H9 (cell line): ENCODE measurements at regions not wholly inside any gene's neighbourhood (a gene's known extent, or its start where the extent isn't known, plus 50 kb on each side); places are given as distances from the start of the nearest gene placed in this dataset.

Experiments used
- DNase-seq: peaks from one replicate; pipeline ENCODE4 v3.0.0-alpha.2; 2017
- H2AFZ ChIP-seq: one replicate; pipeline ENCODE4 v1.6.1; 2013; ENCODE audit warnings: mild to moderate bottlenecking, low read length, control low read depth, moderate library complexity
- H2AK5ac ChIP-seq: 2 replicates; pipeline ENCODE4 v1.6.1; 2013; ENCODE audit warnings: low read length, control low read depth, mixed read lengths; ENCODE audit not compliant: insufficient read length
- H2BK120ac ChIP-seq: one replicate; pipeline ENCODE4 v1.6.1; 2013; ENCODE audit warnings: low read depth, mild to moderate bottlenecking, low read length, control low read depth, inconsistent platforms; ENCODE audit not compliant: poor library complexity, severe bottlenecking
- H2BK12ac ChIP-seq: 2 replicates; pipeline ENCODE4 v1.6.1; 2013; ENCODE audit warnings: low read length, control low read depth, mixed read lengths, low read depth; ENCODE audit not compliant: insufficient read length
- H2BK15ac ChIP-seq: 2 replicates; pipeline ENCODE4 v1.6.1; 2013; ENCODE audit warnings: low read depth, low read length, control low read depth
- H2BK20ac ChIP-seq: one replicate; pipeline ENCODE4 v1.6.1; 2013; ENCODE audit warnings: low read depth, mild to moderate bottlenecking, low read length, control low read depth, inconsistent platforms; ENCODE audit not compliant: poor library complexity, severe bottlenecking
- H2BK5ac ChIP-seq: 2 replicates; pipeline ENCODE4 v1.6.1; 2013; ENCODE audit warnings: low read length, control low read depth, mixed read lengths; ENCODE audit not compliant: insufficient read length
- H3K14ac ChIP-seq: 2 replicates; pipeline ENCODE4 v1.6.1; 2013; ENCODE audit warnings: low read length, control low read depth; ENCODE audit not compliant: insufficient read depth
- H3K18ac ChIP-seq: 2 replicates; pipeline ENCODE4 v1.6.1; 2013; ENCODE audit warnings: low read depth, mild to moderate bottlenecking, mixed read lengths, low read length, control low read depth; ENCODE audit not compliant: insufficient read length
- H3K23ac ChIP-seq: 2 replicates; pipeline ENCODE4 v1.6.1; 2013; ENCODE audit warnings: low read length, control low read depth, mixed read lengths, low read depth; ENCODE audit not compliant: insufficient read length
- H3K23me2 ChIP-seq: 2 replicates; pipeline ENCODE4 v1.6.1; 2013; ENCODE audit warnings: low read depth, mild to moderate bottlenecking, mixed read lengths, low read length, control low read depth; ENCODE audit not compliant: insufficient read length, poor library complexity, severe bottlenecking
- H3K27ac ChIP-seq: 2 replicates; pipeline ENCODE4 v1.5.1; 2013; ENCODE audit warnings: low read length, control low read depth, mixed read lengths, low read depth; ENCODE audit not compliant: insufficient read length
- H3K27me3 ChIP-seq: 2 replicates; pipeline ENCODE4 v1.6.1; 2013; ENCODE audit warnings: low read length, control low read depth, inconsistent platforms; ENCODE audit not compliant: insufficient read depth
- H3K4ac ChIP-seq: 2 replicates; pipeline ENCODE4 v1.6.1; 2013; ENCODE audit warnings: low read depth, mild to moderate bottlenecking, control low read depth, inconsistent platforms, low read length, moderate library complexity
- H3K4me1 ChIP-seq: 2 replicates; pipeline ENCODE4 v1.6.1; 2013; ENCODE audit warnings: low read length, control low read depth, inconsistent platforms; ENCODE audit not compliant: insufficient read depth
- H3K4me2 ChIP-seq: 2 replicates; pipeline ENCODE4 v1.6.1; 2013; ENCODE audit warnings: low read length, control low read depth, mixed read lengths; ENCODE audit not compliant: insufficient read length, insufficient read depth
- H3K56ac ChIP-seq: 2 replicates; pipeline ENCODE4 v1.6.1; 2013; ENCODE audit warnings: low read depth, mild to moderate bottlenecking, mixed read lengths, low read length, control low read depth; ENCODE audit not compliant: insufficient read length
- H3K79me1 ChIP-seq: 2 replicates; pipeline ENCODE4 v1.6.1; 2013; ENCODE audit warnings: low read depth, mild to moderate bottlenecking, moderate library complexity, low read length, control low read depth, inconsistent platforms; ENCODE audit not compliant: insufficient read depth, poor library complexity, severe bottlenecking
- H3K79me2 ChIP-seq: 2 replicates; pipeline ENCODE4 v1.6.1; 2013; ENCODE audit warnings: low read length, control low read depth, inconsistent platforms; ENCODE audit not compliant: insufficient read depth
- H3K9ac ChIP-seq: 2 replicates; pipeline ENCODE4 v1.6.1; 2013; ENCODE audit warnings: low read length, control low read depth, mixed read lengths; ENCODE audit not compliant: insufficient read length; ENCODE audit errors: extremely low read depth
- H3K9me3 ChIP-seq: one replicate; pipeline ENCODE4 v1.6.1; 2013; ENCODE audit warnings: low read depth, low read length, inconsistent platforms; ENCODE audit not compliant: control insufficient read depth
- H3T11ph ChIP-seq: one replicate; pipeline ENCODE4 v1.6.1; 2013; ENCODE audit warnings: mild to moderate bottlenecking, low read length, control low read depth, inconsistent platforms
- H4K20me1 ChIP-seq: one replicate; pipeline ENCODE4 v1.6.1; 2013; ENCODE audit not compliant: control insufficient read depth, insufficient read length, insufficient read depth
- H4K5ac ChIP-seq: 2 replicates; pipeline ENCODE4 v1.6.1; 2013; ENCODE audit warnings: low read depth, mild to moderate bottlenecking, mixed read lengths, low read length, control low read depth; ENCODE audit not compliant: insufficient read length
- H4K8ac ChIP-seq: replicated peaks from 2 replicates; pipeline ENCODE4 v1.6.1; 2013; ENCODE audit warnings: low read length, control low read depth, mixed read lengths, low read depth; ENCODE audit not compliant: insufficient read length
- H4K91ac ChIP-seq: 2 replicates; pipeline ENCODE4 v1.6.1; 2013; ENCODE audit warnings: low read depth, mild to moderate bottlenecking, moderate library complexity, mixed read lengths, low read length, control low read depth; ENCODE audit not compliant: insufficient read length
- H3K27ac Mint-ChIP-seq, 3 experiments: 2 replicates in 2 of 3; 3 replicates in 1 of 3; pipeline ENCODE4 v1.8.0; 2020 to 2021; ENCODE audit warnings: mixed read lengths in 3 of 3, mild to moderate bottlenecking in 1 of 3, moderate library complexity in 1 of 3
- H3K27me3 Mint-ChIP-seq: 2 replicates; pipeline ENCODE4 v1.8.0; 2021; ENCODE audit warnings: low read depth, mild to moderate bottlenecking, moderate library complexity, mixed read lengths
- H3K36me3 Mint-ChIP-seq, 3 experiments: 2 replicates in 2 of 3; 3 replicates in 1 of 3; pipeline ENCODE4 v1.8.0; 2020 to 2021; ENCODE audit warnings: low read depth in 3 of 3, mixed read lengths in 3 of 3; ENCODE audit not compliant: insufficient read depth in 1 of 3
- H3K4me1 Mint-ChIP-seq, 2 experiments: 2 replicates each; pipeline ENCODE4 v1.8.0; 2020; ENCODE audit warnings: mixed read lengths in 2 of 2
- H3K4me3 Mint-ChIP-seq, 2 experiments: 2 replicates in 1 of 2; 3 replicates in 1 of 2; pipeline ENCODE4 v1.8.0; 2020 to 2021; ENCODE audit warnings: mild to moderate bottlenecking in 2 of 2, mixed read lengths in 2 of 2, moderate library complexity in 1 of 2
- H3K9me3 Mint-ChIP-seq, 2 experiments: 2 replicates in 1 of 2; 3 replicates in 1 of 2; pipeline ENCODE4 v1.8.0; 2020; ENCODE audit warnings: mild to moderate bottlenecking in 2 of 2, mixed read lengths in 2 of 2, moderate library complexity in 1 of 2
- CTCF ChIP-seq: fragments of 200-600 bp; sonication (generic); conservative IDR thresholded peaks from 3 replicates; pipeline ENCODE4 v1.8.0; 2021; ENCODE audit warnings: antibody characterized with exemption, mild to moderate bottlenecking
- WGBS: extraction: QIAGEN DNeasy Blood & Tissue Kit; methylation state at CpG from one replicate; pipeline ENCODE4 v1.1.7; 2013; ENCODE audit warnings: missing lambda C conversion rate, low lambda C conversion rate, mixed read lengths; ENCODE audit not compliant: insufficient read length; ENCODE audit errors: extremely low coverage; 5-methylcytosine and 5-hydroxymethylcytosine counted together

GRCh38 chr12:20011200-20011599 is 357.1 kb upstream of the PDE3A start:
- H4K5ac ChIP-seq, result no peak overlapping the region
- no peaks in the 10 kb centered on the region for H3K4me1 Mint-ChIP-seq
- no CpG with 5 or more reads among the region's 2 CpGs for WGBS
- H3K9me3 ChIP-seq, result no peaks in the 10 kb centered on the region
- H3K9ac ChIP-seq, result no peak overlapping the region
- no peak overlapping the region for H2AFZ ChIP-seq
- H3K4me3 Mint-ChIP-seq, result no peak overlapping the region
- no peak overlapping the region for H3K23ac ChIP-seq
- H3K27ac ChIP-seq, result no peak overlapping the region
- H2BK15ac ChIP-seq, result no peak overlapping the region
- H2BK120ac ChIP-seq, result no peak overlapping the region
- H3K18ac ChIP-seq, result no peak overlapping the region
- H4K8ac ChIP-seq, result no peak overlapping the region
- no peak overlapping the region for H3T11ph ChIP-seq
- DNase-seq, result no peak
- H3K4me2 ChIP-seq, result no peak overlapping the region
- H3K56ac ChIP-seq, result no peak overlapping the region
- no peaks in the 10 kb centered on the region for H3K79me1 ChIP-seq
- H3K27ac Mint-ChIP-seq, result no peak overlapping the region
- no peak overlapping the region for H3K4ac ChIP-seq
- no peak overlapping the region for H2BK12ac ChIP-seq
- no peaks in the 10 kb centered on the region for H3K79me2 ChIP-seq
- peaks cover 4 to 15% (median 9%) of the 10 kb centered on the region in 3 experiments; a peak in 6 of 7 replicates for H3K36me3 Mint-ChIP-seq
- no peak overlapping the region for H3K14ac ChIP-seq
- H4K20me1 ChIP-seq, result no peaks in the 10 kb centered on the region
- H2BK20ac ChIP-seq, result no peak overlapping the region
- no peaks in the 10 kb centered on the region for H3K4me1 ChIP-seq
- H3K27me3 Mint-ChIP-seq, result no peaks in the 10 kb centered on the region
- H3K23me2 ChIP-seq, result no peaks in the 10 kb centered on the region
- H3K27me3 ChIP-seq, result no peaks in the 10 kb centered on the region
- H4K91ac ChIP-seq, result no peak overlapping the region
- H3K9me3 Mint-ChIP-seq, result peaks cover 7 to 10% of the 10 kb centered on the region in 2 experiments; a peak in 4 of 5 replicates
- H2BK5ac ChIP-seq, result no peak overlapping the region
- H2AK5ac ChIP-seq, result no peak overlapping the region
- TF ChIP-seq CTCF, result no peak
